GM23248 (cell line): ENCODE measurements at regions not wholly inside any gene's neighbourhood (a gene's known extent, or its start where the extent isn't known, plus 50 kb on each side); places are given as distances from the start of the nearest gene placed in this dataset.

ENCODE experiments used
- DNase-seq: peaks from one replicate; pipeline ENCODE4 v3.0.0-alpha.2; 2015
- H2AFZ ChIP-seq: fragments of 200-600 bp; sonication (generic); 2 replicates; pipeline ENCODE4 v1.6.1; 2016; ENCODE audit warnings: antibody characterized with exemption
- H3F3A ChIP-seq: fragments of 200-600 bp; sonication (generic); 2 replicates; pipeline ENCODE4 v1.6.1; 2016; ENCODE audit warnings: mild to moderate bottlenecking, antibody characterized with exemption, mixed run types; ENCODE audit not compliant: insufficient read depth
- H3K27ac ChIP-seq: fragments of 200-600 bp; sonication (generic); 2 replicates; pipeline ENCODE4 v1.5.1; 2016; ENCODE audit warnings: mild to moderate bottlenecking
- H3K27me3 ChIP-seq: fragments of 200-600 bp; sonication (generic); replicated peaks from 2 replicates; pipeline ENCODE4 v1.6.1; 2016; ENCODE audit warnings: mild to moderate bottlenecking; ENCODE audit not compliant: insufficient read depth
- H3K36me3 ChIP-seq: fragments of 200-600 bp; sonication (generic); 2 replicates; pipeline ENCODE4 v1.6.1; 2016; ENCODE audit warnings: low read depth, mild to moderate bottlenecking
- H3K4me1 ChIP-seq: fragments of 200-600 bp; sonication (generic); 2 replicates; pipeline ENCODE4 v1.6.1; 2016; ENCODE audit warnings: mild to moderate bottlenecking; ENCODE audit not compliant: insufficient read depth
- H3K4me2 ChIP-seq: fragments of 200-600 bp; sonication (generic); one replicate; pipeline ENCODE4 v1.6.1; 2016; ENCODE audit warnings: mild to moderate bottlenecking; ENCODE audit not compliant: unreplicated experiment
- H3K4me3 ChIP-seq: fragments of 200-600 bp; sonication (generic); 2 replicates; pipeline ENCODE4 v1.5.1; 2016; ENCODE audit warnings: mild to moderate bottlenecking
- H3K79me2 ChIP-seq: fragments of 200-600 bp; sonication (generic); 2 replicates; pipeline ENCODE4 v1.6.1; 2016; ENCODE audit warnings: mild to moderate bottlenecking; ENCODE audit not compliant: insufficient read depth
- H3K9ac ChIP-seq: fragments of 200-600 bp; sonication (generic); 2 replicates; pipeline ENCODE4 v1.6.1; 2016; ENCODE audit warnings: mild to moderate bottlenecking
- H3K9me2 ChIP-seq: fragments of 200-600 bp; sonication (generic); 2 replicates; pipeline ENCODE4 v1.6.1; 2016; ENCODE audit warnings: mixed run types, mild to moderate bottlenecking, moderate library complexity; ENCODE audit not compliant: insufficient read depth
- H3K9me3 ChIP-seq: fragments of 200-600 bp; sonication (generic); one replicate; pipeline ENCODE4 v1.6.1; 2017; ENCODE audit warnings: low read depth
- H4K20me1 ChIP-seq: fragments of 200-600 bp; sonication (generic); 2 replicates; pipeline ENCODE4 v1.6.0; 2016; ENCODE audit not compliant: insufficient read depth
- EZH2 ChIP-seq: fragments of 200-600 bp; sonication (generic); IDR thresholded peaks from 2 replicates; pipeline ENCODE4 v1.6.1; 2018; ENCODE audit warnings: antibody characterized with exemption, mild to moderate bottlenecking; ENCODE audit not compliant: insufficient read depth, poor library complexity, severe bottlenecking
- EZH2phosphoT487 ChIP-seq: fragments of 200-600 bp; sonication (generic); IDR thresholded peaks from 2 replicates; pipeline ENCODE4 v1.6.1; 2018; ENCODE audit warnings: antibody characterized with exemption, moderate library complexity, mild to moderate bottlenecking, low read depth; ENCODE audit not compliant: insufficient read depth
- WGBS, 2 experiments: methylation state at CpG; one replicate each; pipeline ENCODE4 v1.1.6; 2015 to 2017; ENCODE audit warnings: low lambda C conversion rate in 2 of 2, low coverage in 1 of 2; ENCODE audit errors: missing lambda C conversion rate in 2 of 2; 5-methylcytosine and 5-hydroxymethylcytosine counted together
- in situ Hi-C: fragments of 300-500 bp; cut with MboI; formaldehyde crosslinking; loops from 2 replicates; pipeline ENCODE4 v1.15.0; 2020

DNA sequence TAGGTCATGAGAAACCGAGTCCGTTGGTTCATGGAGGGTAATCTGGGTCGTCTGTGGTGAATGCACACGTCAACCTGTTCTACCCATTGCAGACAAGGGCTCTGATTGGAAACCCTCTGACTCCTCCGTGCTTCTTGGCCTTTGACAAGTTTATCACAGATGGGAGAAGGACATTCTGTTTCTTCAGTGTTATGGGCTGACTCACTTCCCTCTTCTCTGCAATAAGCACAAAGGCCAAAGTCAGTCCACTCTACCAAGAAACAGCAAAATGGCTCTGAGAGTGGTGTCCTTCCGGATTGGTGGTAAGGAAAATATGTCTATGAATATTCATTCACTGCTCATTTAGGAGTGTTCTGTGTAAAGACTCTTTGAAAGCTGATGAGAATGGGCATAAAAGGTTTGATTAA, 89.3 kb downstream of the FEM1C start:
- in situ Hi-C loops, result no loop called here
- H3K9me2 ChIP-seq, result no peaks in the 10 kb centered on the region
- H3K9ac ChIP-seq, result no peak overlapping the region
- H3K4me3 ChIP-seq, result no peak overlapping the region
- H3K27ac ChIP-seq, result peak overlapping the region; percentile 26
- no peaks in the 10 kb centered on the region for H3K79me2 ChIP-seq
- peaks cover 63% of the 10 kb centered on the region for H3F3A ChIP-seq
- peak overlapping the region; percentile 36 for H2AFZ ChIP-seq
- no peak for TF ChIP-seq EZH2
- no peak for TF ChIP-seq EZH2phosphoT487
- H3K9me3 ChIP-seq, result no peaks in the 10 kb centered on the region
- no peaks in the 10 kb centered on the region for H3K36me3 ChIP-seq
- peak overlapping the region; percentile 46 for H3K4me2 ChIP-seq
- no peaks in the 10 kb centered on the region for H3K27me3 ChIP-seq
- peaks cover 74% of the 10 kb centered on the region for H3K4me1 ChIP-seq
- H4K20me1 ChIP-seq, result no peaks in the 10 kb centered on the region
- WGBS, 2 experiments, result 21 to 22% methylated on average over 6 of the region's 6 CpGs
- peak; percentile 77 for DNase-seq

DNA sequence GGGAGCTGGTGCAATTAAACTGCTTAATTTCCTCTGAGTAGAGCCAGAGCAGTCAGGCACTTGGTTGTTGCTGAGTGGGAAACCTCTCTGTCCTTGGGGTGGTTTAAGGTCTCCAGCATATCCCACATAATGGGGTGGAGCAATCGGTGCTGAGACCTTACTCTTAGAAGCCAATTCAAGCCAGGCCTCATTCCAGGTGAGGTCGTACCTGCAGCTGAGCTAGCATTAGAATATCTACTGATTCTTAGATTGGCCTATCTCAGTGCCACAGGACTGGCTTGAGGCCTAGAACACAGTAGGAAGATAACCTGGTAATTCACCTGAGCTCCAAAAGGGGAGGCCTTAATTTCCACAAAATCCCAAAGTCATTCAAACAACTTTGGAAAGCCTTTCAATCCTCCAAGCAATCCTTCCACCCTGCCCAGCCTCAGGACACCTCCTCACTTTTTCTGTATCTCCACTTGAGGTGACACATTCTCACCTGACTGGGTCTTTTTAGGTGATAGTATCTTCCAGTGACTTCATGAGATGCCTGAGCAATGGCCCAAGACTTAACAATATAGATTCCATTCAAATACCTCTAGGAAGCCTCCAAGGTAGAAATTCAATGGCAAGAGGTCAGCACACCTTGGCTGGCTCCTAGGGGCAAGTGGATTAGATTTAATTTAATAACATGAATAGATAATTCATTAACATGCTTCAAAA, 91.0 kb downstream of the FEM1C start:
- Histone ChIP-seq H3K4me2 (no peak overlapping the region), H3K27me3 (no peaks in the 10 kb centered on the region), H3K9ac (no peak overlapping the region), H3K79me2 (no peaks in the 10 kb centered on the region), H2AFZ (no peak overlapping the region), H4K20me1 (no peaks in the 10 kb centered on the region), H3K4me3 (no peak overlapping the region), H3K27ac (peak overlapping the region; percentile 50; the same call in 1 of the 2 replicates), H3F3A (peaks cover 55% of the 10 kb centered on the region), H3K9me2 (no peaks in the 10 kb centered on the region), H3K4me1 (peaks cover 62% of the 10 kb centered on the region), H3K36me3 (no peaks in the 10 kb centered on the region), H3K9me3 (no peaks in the 10 kb centered on the region)
- WGBS, 2 experiments, result 89 to 94% methylated on average over 2 of the region's 2 CpGs
- TF ChIP-seq EZH2 (no peak), EZH2phosphoT487 (no peak)
- no peak for DNase-seq
- in situ Hi-C loops, result no loop called here

DNA sequence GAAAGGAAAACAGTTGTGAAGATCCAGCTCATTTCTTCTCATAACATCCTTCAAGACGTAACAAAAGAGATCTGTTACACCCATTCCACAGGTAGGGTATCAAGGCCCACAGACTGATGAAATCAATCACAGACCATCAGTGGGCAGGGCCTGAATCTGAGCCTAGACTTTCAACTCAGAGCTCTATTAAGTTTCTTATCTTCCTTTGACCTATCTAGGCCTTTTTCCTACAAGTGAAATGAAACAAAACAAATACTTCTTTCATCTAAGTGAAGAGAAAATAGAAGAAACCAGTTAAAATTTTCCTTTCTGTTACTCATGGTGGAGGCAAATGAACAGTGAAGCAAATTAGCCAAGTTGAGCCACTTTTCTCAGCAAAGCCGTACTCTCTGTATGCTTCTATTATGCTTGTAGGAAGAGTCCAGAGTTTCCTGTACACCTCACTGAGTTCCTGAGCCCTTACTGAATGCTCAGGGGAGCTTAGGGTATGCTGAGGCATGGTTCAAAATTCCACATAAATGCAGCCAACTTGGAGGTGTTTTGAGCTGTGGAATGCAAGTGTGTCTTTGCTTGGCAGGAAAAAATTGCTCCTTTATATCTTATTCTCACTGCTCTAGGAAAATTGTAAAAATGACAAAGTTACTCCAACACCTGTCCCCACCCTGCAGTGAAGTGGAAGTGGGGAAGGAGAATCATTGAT, 91.9 kb downstream of the FEM1C start:
- H3K9me3 ChIP-seq, result no peaks in the 10 kb centered on the region
- H3K4me2 ChIP-seq, result peak overlapping the region; percentile 56
- no peaks in the 10 kb centered on the region for H4K20me1 ChIP-seq
- DNase-seq, result peak; percentile 68
- H3K79me2 ChIP-seq, result no peaks in the 10 kb centered on the region
- WGBS, 2 experiments, result 55 to 60% methylated on average over 2 of the region's 2 CpGs
- H2AFZ ChIP-seq, result no peak overlapping the region
- H3K36me3 ChIP-seq, result no peaks in the 10 kb centered on the region
- H3K4me1 ChIP-seq, result peaks cover 59% of the 10 kb centered on the region
- no peak overlapping the region; the same call in 1 of the 2 replicates for H3K4me3 ChIP-seq
- peak overlapping the region; percentile 50 for H3K27ac ChIP-seq
- H3K9me2 ChIP-seq, result no peaks in the 10 kb centered on the region
- in situ Hi-C loops, result no loop called here
- no peak for TF ChIP-seq EZH2phosphoT487
- no peak for TF ChIP-seq EZH2
- peaks cover 55% of the 10 kb centered on the region for H3F3A ChIP-seq
- H3K27me3 ChIP-seq, result no peaks in the 10 kb centered on the region
- H3K9ac ChIP-seq, result peak overlapping the region; percentile 23; the same call in 1 of the 2 replicates

DNA sequence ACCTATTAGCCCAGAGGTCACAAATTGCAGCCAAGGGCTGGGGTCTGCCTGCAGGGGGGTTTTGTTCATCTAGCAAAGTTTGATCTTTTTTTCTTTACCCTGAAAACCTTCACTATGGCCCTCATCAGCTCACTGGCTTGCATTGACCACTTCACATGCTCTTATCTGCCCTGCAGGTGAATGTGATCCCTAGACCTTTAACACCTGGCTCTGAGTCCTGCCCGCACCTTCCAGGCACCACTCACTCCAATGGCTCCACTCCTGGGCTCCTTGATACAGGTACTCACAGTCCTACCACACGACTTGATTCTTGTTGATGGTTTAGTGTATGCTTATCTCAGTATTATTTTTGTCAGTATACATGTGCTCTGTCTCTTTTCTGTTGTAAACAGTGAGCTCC, 92.5 kb downstream of the FEM1C start:
- Histone ChIP-seq H3K27me3 (no peaks in the 10 kb centered on the region), H3K9me2 (no peaks in the 10 kb centered on the region), H3K79me2 (no peaks in the 10 kb centered on the region), H3K4me3 (no peak overlapping the region), H3K27ac (peak overlapping the region; percentile 79), H3K4me1 (peaks cover 59% of the 10 kb centered on the region), H3K9me3 (no peaks in the 10 kb centered on the region), H3F3A (peaks cover 55% of the 10 kb centered on the region), H3K36me3 (no peaks in the 10 kb centered on the region), H4K20me1 (no peaks in the 10 kb centered on the region), H3K4me2 (peak overlapping the region; percentile 56), H2AFZ (no peak overlapping the region), H3K9ac (peak overlapping the region; percentile 23; the same call in 1 of the 2 replicates)
- no peak for DNase-seq
- in situ Hi-C loops, result no loop called here
- WGBS, 2 experiments, result 94 to 100% methylated on average over 2 of the region's 2 CpGs
- TF ChIP-seq EZH2phosphoT487 (no peak), EZH2 (no peak)
